ENCODE measurements at regions not wholly inside any gene's neighbourhood (a gene's known extent, or its start where the extent isn't known, plus 50 kb on each side); places are given as distances from the start of the nearest gene placed in this dataset.

DNA sequence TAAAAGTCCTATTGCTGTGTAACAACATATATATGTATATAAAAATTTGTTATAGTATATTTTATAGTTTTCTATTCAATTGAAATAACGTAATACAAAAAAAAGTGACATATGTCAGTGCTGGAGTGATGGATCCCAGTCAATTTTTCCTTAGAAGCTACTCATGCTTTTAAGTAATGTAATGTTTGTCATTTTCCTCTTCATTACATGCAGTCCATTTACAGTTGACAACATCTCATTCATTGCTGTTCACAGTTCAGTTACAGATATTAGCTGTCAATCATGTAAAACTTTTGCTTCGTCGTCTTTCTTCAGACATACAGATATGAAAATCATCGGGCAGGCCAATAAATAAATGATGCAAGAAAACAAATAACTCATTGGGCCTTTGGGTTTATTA, 525.1 kb upstream of the PRR20A start:
- TF ChIP-seq EP300 (IDR thresholded peaks at IDR 0.05) (no peak), POLR2A (IDR thresholded peaks at IDR 0.05) (no peak)
- TF ChIP-seq, protein P1, sequence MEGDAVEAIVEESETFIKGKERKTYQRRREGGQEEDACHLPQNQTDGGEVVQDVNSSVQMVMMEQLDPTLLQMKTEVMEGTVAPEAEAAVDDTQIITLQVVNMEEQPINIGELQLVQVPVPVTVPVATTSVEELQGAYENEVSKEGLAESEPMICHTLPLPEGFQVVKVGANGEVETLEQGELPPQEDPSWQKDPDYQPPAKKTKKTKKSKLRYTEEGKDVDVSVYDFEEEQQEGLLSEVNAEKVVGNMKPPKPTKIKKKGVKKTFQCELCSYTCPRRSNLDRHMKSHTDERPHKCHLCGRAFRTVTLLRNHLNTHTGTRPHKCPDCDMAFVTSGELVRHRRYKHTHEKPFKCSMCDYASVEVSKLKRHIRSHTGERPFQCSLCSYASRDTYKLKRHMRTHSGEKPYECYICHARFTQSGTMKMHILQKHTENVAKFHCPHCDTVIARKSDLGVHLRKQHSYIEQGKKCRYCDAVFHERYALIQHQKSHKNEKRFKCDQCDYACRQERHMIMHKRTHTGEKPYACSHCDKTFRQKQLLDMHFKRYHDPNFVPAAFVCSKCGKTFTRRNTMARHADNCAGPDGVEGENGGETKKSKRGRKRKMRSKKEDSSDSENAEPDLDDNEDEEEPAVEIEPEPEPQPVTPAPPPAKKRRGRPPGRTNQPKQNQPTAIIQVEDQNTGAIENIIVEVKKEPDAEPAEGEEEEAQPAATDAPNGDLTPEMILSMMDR (IDR thresholded peaks at IDR 0.05): no peak

All from tibial nerve (tissue), 4 donors.